ENCODE measurements at regions not wholly inside any gene's neighbourhood (a gene's known extent, or its start where the extent isn't known, plus 50 kb on each side); places are given as distances from the start of the nearest gene placed in this dataset.

DNA sequence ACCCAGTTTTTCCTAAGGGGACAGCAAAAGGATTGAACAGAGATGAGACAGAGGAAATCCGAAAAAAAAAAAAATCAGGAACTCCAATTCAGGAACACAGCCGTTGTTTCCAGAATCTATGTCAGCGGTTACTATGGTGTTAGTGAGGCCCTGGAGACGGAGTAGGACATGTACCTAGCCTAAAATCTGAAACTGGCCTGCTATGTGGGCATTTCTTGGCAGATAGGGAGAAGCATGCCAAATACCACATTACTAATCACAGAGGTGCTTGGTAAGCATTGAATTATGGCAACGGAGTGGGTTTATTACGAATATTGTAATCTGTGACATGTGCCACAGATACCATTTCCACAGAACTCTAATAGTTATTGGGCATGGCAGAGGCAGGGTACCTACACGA, 530.6 kb downstream of the CCDC85A start:
- TF ChIP-seq EZH2 (IDR thresholded peaks at IDR 0.05; ENCODE audit: insufficient read depth, poor library complexity, severe bottlenecking) (no peak), EZH2phosphoT487 (IDR thresholded peaks at IDR 0.05; ENCODE audit: insufficient read depth, low read depth) (no peak)

Data from GM23248 (cell line).